ENCODE measurements at regions not wholly inside any gene's neighbourhood (a gene's known extent, or its start where the extent isn't known, plus 50 kb on each side); places are given as distances from the start of the nearest gene placed in this dataset.

DNA sequence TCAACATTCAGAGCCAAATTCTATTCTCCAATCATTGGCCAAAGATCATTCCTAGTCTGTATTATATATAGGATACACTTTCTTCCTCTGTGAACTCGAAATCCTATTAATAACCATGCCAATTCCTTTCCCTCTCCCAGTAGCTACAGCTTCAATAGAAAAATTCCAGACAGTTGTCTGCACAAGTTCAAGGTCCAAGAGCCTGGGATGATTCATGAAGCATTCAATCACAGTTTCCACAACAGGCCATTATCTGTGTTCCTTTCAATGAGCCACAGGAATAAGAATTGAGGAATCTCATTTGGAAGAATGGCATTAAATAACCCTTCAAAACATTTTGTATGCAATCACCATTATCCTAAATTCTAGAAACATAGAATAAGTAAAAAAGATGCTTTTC, 437.4 kb downstream of the RMST start:
- no peaks in the 10 kb centered on the region for H3K36me3 ChIP-seq (ENCODE audit: control insufficient read depth in 2 of 2, insufficient read depth in 2 of 2, low read length in 1 of 2)
- H3K27ac ChIP-seq (ENCODE audit: control insufficient read depth, insufficient read depth): no peak overlapping the region
- H4K20me1 ChIP-seq (ENCODE audit: control insufficient read depth, insufficient read depth): no peaks in the 10 kb centered on the region
- ATAC-seq (no peak), FAIRE-seq (no peak), DNase-seq (ENCODE audit: low read depth, low spot score) (no peak)
- no peak overlapping the region for H2AFZ ChIP-seq (ENCODE audit: control insufficient read depth, low read depth, low read length)
- H3K4me3 ChIP-seq: no peak overlapping the region
- no peaks in the 10 kb centered on the region; a peak in 1 of 4 replicates for H3K27me3 ChIP-seq (replicated peaks in 1 of 2; ENCODE audit: control insufficient read depth in 2 of 2, insufficient read depth in 2 of 2, low read length in 1 of 2)
- H3K79me2 ChIP-seq (ENCODE audit: control insufficient read depth, insufficient read depth, low read length): no peaks in the 10 kb centered on the region
- no peak overlapping the region for H3K4me2 ChIP-seq (ENCODE audit: control insufficient read depth, insufficient read depth)
- no peaks in the 10 kb centered on the region for H3K4me1 ChIP-seq (ENCODE audit: control insufficient read depth, insufficient read depth, low read length)
- intact Hi-C loops (cut with micrococcal nuclease; ENCODE audit: unreplicated experiment) (no loop called here), in situ Hi-C loops (cut with MboI) (no loop called here)
- TF ChIP-seq YY1 (IDR thresholded peaks at IDR 0.05; ENCODE audit: low read depth, low read length) (no peak), DPF2 (IDR thresholded peaks at IDR 0.05) (no peak), SUPT20H (IDR thresholded peaks at IDR 0.05; ENCODE audit: borderline replicate concordance, control insufficient read depth, low read depth, low read length) (no peak), TAF1 (IDR thresholded peaks at IDR 0.05; ENCODE audit: borderline replicate concordance, low read depth, low read length) (no peak), HDGF (IDR thresholded peaks at IDR 0.05) (no peak), EZH2 (IDR thresholded peaks at IDR 0.05; ENCODE audit: borderline replicate concordance, control insufficient read depth, low read depth, low read length) (no peak), ZNF217 (IDR thresholded peaks at IDR 0.05) (no peak), TCF3 (IDR thresholded peaks at IDR 0.05; ENCODE audit: borderline replicate concordance, insufficient read depth, low read depth, low read length) (no peak)
- TF ChIP-seq, protein P1, sequence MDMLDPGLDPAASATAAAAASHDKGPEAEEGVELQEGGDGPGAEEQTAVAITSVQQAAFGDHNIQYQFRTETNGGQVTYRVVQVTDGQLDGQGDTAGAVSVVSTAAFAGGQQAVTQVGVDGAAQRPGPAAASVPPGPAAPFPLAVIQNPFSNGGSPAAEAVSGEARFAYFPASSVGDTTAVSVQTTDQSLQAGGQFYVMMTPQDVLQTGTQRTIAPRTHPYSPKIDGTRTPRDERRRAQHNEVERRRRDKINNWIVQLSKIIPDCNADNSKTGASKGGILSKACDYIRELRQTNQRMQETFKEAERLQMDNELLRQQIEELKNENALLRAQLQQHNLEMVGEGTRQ (IDR thresholded peaks at IDR 0.05; ENCODE audit: borderline replicate concordance, low read depth, low read length): no peak
- TF ChIP-seq, protein P2, sequence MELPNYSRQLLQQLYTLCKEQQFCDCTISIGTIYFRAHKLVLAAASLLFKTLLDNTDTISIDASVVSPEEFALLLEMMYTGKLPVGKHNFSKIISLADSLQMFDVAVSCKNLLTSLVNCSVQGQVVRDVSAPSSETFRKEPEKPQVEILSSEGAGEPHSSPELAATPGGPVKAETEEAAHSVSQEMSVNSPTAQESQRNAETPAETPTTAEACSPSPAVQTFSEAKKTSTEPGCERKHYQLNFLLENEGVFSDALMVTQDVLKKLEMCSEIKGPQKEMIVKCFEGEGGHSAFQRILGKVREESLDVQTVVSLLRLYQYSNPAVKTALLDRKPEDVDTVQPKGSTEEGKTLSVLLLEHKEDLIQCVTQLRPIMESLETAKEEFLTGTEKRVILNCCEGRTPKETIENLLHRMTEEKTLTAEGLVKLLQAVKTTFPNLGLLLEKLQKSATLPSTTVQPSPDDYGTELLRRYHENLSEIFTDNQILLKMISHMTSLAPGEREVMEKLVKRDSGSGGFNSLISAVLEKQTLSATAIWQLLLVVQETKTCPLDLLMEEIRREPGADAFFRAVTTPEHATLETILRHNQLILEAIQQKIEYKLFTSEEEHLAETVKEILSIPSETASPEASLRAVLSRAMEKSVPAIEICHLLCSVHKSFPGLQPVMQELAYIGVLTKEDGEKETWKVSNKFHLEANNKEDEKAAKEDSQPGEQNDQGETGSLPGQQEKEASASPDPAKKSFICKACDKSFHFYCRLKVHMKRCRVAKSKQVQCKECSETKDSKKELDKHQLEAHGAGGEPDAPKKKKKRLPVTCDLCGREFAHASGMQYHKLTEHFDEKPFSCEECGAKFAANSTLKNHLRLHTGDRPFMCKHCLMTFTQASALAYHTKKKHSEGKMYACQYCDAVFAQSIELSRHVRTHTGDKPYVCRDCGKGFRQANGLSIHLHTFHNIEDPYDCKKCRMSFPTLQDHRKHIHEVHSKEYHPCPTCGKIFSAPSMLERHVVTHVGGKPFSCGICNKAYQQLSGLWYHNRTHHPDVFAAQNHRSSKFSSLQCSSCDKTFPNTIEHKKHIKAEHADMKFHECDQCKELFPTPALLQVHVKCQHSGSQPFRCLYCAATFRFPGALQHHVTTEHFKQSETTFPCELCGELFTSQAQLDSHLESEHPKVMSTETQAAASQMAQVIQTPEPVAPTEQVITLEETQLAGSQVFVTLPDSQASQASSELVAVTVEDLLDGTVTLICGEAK (IDR thresholded peaks at IDR 0.05; ENCODE audit: borderline replicate concordance): no peak
- TF ChIP-seq, protein P3, sequence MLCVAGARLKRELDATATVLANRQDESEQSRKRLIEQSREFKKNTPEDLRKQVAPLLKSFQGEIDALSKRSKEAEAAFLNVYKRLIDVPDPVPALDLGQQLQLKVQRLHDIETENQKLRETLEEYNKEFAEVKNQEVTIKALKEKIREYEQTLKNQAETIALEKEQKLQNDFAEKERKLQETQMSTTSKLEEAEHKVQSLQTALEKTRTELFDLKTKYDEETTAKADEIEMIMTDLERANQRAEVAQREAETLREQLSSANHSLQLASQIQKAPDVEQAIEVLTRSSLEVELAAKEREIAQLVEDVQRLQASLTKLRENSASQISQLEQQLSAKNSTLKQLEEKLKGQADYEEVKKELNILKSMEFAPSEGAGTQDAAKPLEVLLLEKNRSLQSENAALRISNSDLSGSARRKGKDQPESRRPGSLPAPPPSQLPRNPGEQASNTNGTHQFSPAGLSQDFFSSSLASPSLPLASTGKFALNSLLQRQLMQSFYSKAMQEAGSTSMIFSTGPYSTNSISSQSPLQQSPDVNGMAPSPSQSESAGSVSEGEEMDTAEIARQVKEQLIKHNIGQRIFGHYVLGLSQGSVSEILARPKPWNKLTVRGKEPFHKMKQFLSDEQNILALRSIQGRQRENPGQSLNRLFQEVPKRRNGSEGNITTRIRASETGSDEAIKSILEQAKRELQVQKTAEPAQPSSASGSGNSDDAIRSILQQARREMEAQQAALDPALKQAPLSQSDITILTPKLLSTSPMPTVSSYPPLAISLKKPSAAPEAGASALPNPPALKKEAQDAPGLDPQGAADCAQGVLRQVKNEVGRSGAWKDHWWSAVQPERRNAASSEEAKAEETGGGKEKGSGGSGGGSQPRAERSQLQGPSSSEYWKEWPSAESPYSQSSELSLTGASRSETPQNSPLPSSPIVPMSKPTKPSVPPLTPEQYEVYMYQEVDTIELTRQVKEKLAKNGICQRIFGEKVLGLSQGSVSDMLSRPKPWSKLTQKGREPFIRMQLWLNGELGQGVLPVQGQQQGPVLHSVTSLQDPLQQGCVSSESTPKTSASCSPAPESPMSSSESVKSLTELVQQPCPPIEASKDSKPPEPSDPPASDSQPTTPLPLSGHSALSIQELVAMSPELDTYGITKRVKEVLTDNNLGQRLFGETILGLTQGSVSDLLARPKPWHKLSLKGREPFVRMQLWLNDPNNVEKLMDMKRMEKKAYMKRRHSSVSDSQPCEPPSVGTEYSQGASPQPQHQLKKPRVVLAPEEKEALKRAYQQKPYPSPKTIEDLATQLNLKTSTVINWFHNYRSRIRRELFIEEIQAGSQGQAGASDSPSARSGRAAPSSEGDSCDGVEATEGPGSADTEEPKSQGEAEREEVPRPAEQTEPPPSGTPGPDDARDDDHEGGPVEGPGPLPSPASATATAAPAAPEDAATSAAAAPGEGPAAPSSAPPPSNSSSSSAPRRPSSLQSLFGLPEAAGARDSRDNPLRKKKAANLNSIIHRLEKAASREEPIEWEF (IDR thresholded peaks at IDR 0.05; ENCODE audit: insufficient replicate concordance, low read depth, low read length): no peak
- no TSS peak for BruUV-seq (replicated peaks)
- SMC1A ChIA-PET (ENCODE audit: uncharacterized antibody, unreplicated experiment): no interaction called here
- CTCF ChIA-PET: no interaction called here
- no peaks in the 10 kb centered on the region for H3K9me3 ChIP-seq (replicated peaks; ENCODE audit: control insufficient read depth, insufficient read depth, low read length)
- POLR2A ChIA-PET: no interaction called here
- RAD21 ChIA-PET (ENCODE audit: unreplicated experiment): no interaction called here
- no peak overlapping the region for H3K9ac ChIP-seq (ENCODE audit: control insufficient read depth, insufficient read depth, low read length)
- 0% methylated on average over 1 of the region's 1 CpG for WGBS (ENCODE audit: insufficient coverage, insufficient replicate concordance, low lambda C conversion rate, missing lambda C conversion rate)
